ELF-1 (cell line): ENCODE measurements at regions not wholly inside any gene's neighbourhood (a gene's known extent, or its start where the extent isn't known, plus 50 kb on each side); places are given as distances from the start of the nearest gene placed in this dataset.

Source experiments
- DNase-seq: peaks from one replicate; pipeline ENCODE4 v3.0.0-alpha.2; 2016; ENCODE audit warnings: low read depth, low spot score

DNA sequence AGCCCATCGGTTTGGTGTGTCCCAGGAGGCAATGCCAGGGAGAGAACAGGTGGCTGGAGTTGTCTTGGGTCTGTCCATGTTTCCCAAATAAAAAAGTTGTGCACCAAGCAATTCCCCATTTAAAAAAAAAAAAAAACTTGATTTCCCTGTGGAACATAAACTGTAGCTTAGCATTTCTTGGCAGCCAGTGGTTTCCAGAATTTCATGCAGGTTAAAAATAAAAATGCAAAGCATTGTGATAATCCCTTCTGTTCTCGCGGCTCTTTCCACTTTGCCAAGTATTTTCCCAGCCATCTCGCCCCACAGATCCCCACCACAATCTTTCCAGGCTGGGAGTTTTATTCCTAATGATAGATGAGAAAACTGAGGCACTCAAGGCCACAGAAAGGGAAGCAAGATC lies 51.4 kb upstream of the MSX1 start:
- no peak for DNase-seq

DNA sequence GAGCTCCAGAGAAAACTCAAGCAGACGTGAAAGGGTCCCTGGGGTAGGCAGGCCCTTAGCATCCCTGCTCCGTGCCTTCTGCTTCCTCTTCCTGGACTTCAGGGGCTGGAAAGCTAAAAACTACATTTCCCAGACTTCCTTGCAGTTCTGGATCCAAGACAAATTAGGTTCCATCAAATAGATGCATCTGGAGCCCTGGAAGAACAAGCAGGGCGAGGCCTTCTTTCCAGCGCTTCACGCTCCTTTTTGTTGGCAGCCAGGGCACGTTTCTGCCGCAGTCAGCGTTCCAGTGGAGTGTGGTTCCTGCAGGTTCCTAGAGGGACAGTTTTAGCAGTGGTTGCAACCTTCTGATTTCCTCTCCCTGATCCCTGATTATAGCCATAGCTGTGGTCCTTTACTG lies 53.6 kb upstream of the MSX1 start:
- peak; percentile 24 for DNase-seq

DNA sequence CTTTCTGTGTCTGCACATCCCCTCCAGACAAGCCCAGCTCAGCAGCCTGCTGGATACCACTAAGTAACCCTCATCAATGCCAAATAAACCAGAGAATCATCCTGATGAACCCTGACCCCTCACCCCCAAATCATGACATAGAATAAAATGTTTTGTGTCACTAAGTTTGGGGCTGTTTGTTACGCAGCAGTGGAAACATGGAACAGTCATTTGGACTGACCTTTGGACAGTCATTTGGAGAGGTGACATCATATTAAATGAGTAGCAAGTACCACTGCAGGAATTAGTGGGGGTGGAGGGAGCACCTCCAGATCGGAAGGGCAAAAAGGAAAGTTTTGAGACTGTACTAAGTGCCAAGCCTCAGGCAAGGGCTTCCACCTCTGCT lies 55.6 kb upstream of the MSX1 start:
- no peak for DNase-seq

DNA sequence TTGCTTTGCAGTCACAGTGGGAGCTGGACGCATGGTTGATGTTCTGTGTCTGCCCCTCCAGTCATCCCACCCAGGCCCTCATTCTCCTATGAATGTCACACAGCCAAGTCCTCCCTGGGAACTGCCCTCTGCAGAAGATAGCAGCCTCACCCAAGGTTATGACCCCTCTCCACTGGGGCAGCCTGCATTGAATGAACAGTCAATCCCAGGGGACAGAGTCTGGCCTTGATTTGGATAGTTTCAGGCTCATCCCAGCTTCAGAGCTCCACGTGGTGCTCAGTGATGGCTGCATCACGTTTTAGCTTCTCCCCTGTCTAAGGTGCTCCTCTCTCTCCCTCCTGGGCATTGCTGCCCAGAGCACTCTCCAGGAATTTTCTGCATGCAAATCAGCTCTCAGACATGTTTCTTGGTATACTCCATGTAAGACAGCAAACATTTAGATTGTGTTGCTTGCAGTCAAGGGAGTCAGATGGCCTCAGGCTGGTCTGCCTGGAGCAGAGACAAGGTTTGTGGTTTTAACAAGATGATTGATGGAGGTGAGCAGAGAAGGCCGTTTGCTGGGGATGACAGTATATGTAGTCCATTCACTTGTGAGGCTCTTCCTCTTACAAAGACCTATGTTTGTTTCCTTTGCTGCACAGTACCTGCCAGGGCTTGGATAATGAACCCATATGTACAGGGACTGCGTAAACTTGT lies 56.1 kb upstream of the MSX1 start:
- peak; percentile 34 for DNase-seq

DNA sequence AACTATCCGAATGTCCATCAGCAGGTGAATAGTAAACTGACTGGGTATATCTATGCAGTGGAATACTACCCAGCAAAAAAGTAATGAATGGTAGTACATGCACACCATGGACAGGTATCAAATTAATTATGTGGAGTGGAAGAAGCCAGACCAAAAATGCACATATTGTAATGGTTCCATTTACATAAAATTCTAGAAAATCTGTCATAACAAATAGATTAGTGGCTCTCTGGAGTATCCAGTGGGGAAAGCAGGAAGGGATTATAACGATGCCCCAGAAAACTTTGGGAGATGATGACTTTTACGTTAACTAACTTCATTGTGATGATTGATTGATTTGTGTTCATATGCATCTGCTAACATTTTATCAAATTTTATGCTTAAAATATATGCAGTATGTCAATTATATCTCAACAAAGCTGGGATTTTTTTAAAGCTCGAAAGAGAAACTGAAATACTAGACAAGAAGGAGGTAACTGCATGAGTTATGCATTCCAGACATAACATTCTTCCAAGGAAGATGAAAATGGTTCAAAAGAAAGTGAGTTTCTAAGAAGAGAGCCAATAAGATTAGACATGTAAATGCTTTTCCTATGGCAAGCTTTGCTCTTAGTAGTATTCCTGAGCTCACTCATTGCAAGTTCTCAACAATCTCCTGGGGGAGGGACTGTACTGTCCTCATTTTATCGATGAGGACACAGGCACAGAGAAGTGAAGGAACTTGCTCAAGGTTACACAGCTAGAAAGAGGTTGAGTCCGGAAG lies 58.6 kb upstream of the MSX1 start:
- DNase-seq = no peak

DNA sequence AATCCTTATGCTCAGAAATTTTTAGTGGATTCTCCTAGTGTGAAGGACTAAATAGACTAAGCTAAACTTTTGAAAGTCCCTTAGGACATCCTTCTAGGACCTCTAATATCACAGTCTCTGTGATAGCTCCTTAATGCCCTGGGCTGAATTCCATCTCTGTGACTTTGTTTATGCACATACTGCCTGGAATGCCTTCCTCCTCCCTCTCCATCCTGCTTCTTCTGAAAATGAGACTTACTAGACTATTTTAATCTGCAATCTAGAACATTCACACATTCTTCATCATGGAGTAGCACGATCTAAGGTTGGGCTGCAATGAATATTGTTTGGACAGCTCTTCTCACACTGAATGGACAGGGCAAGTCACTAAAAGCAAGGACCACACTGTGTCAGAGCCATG lies 65.0 kb upstream of the MSX1 start:
- no peak for DNase-seq

DNA sequence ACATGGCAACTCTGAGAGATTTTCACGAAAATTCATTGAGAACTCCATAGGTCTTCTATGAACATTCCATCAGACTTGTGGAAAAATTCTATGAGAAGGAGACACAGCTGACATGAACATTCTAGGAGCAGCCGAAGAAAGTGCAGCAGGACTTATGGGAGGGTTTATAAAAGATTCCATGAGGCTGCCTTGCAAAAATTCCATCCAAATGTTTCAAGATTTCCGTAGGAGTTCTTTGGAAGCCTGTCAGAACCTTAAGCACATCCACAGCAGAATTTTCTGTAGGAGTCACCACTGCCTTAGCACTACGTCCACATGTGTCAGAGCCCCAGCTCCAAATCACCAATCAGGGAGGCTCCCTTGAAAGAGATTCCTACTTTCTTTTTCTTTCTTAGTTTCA lies 67.0 kb upstream of the MSX1 start:
- no peak for DNase-seq

DNA sequence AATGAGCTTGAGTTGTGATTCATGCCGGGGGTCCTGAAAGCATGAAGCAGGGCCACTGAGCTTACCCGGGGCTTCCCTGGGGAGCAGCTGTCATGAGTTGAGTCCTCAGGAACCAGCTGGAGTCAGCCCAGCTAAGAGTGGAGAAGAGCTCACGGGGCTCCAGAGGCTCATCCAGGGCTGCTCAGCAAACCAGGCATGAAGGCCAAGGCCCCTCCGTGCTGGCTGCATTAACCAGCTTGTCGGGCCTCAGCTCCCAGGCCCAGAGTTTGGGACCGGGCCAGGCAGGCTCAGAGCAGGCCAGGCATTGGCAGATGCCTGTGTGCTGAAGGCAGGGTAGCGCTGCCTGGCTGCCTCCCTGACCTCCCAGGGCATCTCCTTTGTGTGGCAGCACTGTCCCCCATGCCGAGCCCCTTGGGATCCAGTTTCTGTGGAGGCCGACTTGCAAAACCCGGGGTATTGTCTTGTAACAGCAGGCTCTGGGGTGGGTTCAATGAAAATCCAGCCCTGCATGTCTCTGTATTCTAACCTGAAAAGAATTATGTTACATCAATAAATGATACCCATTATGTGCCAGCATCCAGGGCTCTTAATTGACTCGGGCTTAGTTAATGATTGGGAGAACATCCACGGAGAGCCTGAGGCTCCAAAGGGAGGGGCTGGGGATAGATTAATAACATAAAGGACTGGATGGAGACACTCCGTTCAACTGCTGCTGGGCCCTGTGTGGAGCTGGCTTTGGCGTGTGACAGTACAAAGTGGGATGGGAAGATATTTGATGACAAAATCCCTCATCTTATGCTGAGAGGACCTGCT lies 68.0 kb upstream of the MSX1 start:
- DNase-seq = no peak

DNA sequence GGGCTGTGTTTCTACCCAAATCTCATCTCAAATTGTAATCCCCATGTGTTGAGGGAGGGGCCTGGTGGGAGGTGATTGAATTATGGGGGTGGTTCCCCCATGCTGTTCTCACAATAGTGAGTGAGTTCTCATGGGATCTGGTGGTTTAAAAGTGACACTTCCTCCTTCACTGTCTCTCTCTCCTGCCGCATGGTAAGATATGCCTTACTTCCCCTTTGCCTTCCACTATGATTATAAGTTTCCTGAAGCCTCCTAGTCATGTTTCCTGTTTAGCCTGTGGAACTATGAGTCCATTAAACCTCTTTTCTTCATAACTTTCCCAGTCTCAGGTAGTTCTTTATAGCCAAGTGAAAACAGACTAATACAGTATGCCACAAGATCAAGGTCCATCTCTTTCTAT lies 70.0 kb upstream of the MSX1 start:
- DNase-seq = no peak

DNA sequence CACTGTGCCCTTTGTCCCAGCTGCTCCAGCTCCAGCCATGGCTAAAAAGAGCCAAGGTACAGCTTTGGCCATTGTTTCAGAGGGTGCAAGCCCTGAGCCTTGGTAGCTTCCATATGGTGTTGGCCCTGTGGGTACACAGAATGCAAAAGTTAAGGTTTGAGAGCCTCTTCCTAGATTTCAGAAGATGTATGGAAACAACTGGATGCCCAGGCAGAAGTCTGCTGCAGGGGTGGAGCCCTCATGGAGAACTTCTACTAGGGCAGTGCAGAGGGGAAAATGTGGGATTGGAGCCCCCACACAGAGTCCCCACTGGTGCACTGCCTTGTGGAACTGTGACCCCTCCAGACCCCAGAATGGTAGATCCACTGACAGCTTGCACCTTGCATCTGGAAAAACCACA lies 70.9 kb upstream of the MSX1 start:
- DNase-seq = no peak

DNA sequence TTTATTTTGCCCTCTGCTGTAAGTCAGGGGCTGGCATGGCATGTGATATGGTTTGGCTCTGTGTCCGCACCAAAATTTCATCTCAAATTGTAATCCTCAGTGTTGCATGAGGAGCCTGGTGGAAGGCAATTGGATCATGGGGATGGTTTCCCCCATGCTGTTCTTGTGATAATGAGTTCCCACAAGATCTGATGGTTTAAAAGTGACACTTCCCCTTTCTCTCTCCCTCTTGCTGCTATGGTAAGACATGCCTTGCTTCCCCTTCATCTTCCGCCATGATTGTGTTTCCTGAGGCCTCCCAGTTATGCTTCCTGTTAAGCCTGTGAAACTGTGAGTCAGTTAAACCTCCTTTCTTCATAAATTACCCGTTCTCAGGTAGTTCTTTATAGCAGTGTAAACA lies 72.0 kb upstream of the MSX1 start:
- no peak for DNase-seq

DNA sequence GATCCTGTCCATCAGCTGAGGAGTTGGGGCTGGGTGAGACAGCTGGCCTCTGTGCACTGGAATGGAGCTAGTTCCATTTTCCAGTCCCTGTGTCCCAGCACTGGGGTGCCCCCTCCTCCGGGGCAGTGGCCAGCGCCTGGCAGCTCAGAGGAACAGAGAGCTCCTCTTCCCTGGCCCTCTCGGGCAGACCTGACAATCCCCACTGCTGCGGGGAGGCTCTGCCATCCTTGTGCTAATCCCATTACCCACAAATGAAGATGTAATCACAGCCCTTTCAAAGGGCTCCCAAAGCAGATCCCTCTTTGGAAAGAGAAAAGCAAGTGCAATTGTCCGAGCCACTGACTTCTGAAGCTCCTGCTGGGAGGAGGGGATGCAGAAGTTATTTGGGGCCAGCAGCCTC lies 75.1 kb upstream of the MSX1 start:
- peak; percentile 23 for DNase-seq

DNA sequence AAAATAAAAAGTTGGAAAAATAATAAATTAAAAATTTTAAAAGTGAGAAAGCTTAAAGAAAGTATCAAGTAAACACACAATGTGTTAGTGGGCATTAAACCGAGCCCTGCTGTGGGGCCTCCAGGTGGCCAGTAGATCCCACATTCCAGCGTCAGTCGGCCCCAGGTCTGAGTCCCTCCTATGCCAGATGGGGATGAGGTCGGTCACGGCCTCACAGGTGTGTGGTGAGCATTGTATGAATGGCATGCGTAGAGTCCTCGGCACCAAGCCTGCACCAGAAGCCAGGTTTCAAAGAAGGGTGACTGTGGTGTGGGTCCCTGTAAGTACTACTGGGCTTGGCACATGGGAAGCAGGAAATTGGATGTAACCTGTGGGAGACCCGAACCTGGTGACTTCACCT lies 75.6 kb upstream of the MSX1 start:
- no peak for DNase-seq

DNA sequence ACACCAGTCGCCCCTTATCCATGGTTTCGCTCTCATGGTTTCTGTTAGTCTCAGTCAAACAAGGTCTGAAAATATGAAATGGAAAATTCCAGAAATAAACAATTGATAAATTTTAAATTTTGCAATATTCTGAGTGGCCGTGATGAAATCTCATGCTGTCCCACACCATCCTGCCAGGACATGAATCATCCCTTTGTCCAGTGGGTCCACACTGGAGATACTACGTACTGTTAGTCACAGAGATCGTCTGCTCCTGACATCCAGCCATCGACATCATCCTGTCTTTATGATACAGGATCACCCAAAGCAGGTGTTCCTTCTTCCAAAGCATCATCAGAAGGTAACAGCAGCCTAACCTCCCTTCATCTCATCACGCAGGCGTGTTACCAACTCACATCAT lies 76.5 kb upstream of the MSX1 start:
- no peak for DNase-seq

DNA sequence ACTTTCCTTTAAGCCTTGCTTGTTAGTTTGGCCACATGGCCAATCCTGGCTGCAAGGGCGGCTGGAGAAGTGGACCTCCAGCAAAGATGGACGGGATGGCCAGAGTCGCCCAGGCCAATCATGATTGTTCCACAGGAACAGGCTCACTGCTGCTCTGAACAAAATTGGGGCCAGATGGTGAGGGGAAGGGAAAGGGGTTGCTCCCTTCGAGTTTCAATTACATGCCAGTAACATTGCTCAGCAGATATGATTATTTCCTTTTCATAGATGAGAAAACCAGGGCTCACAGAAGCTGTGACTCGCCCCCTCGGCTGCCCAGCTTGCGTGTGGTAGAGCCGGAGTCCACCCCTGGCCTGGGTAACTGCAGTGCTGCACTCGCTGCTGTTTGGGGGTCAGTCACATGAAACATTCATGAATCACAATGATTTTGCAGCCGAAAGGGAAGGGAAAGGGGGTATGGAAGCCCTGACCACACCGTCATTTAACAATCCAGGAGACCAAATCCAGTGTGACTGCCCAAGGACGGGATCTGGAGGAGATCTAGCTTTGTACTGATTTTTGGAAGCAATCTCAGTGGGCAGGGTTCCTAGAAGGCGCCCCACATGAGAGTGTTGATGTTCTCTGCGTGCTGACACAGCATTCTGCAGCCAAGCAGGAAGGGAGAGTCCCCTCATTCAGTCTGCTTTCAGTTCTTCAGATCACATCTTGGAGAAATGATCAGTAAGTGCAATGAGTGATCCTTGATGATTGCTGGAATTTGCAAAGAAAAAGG lies 77.3 kb upstream of the MSX1 start:
- DNase-seq = no peak

DNA sequence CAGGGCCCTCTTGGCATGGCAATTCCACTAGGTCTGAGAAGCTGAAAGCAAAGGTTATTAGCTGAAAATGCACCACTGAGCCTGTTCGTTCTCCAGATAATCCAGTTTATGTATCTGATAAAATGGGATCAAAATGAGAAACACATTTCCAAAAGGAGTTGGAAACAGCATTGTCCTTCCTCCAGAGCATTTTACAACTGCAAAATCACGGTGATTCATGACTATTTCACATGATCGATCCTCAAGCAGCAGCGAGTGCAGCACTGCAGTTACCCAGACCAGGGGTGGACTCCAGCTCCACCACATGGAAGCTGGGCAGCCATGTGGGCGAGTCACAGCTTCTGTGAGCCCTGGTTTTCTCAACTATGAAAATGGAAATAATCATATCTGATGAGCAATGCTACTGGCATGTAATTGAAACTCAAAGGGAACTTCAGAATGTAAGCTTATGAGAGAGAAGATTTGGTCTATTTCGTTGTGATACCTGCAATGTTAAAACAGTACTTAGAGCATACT lies 78.7 kb upstream of the MSX1 start:
- no peak for DNase-seq

DNA sequence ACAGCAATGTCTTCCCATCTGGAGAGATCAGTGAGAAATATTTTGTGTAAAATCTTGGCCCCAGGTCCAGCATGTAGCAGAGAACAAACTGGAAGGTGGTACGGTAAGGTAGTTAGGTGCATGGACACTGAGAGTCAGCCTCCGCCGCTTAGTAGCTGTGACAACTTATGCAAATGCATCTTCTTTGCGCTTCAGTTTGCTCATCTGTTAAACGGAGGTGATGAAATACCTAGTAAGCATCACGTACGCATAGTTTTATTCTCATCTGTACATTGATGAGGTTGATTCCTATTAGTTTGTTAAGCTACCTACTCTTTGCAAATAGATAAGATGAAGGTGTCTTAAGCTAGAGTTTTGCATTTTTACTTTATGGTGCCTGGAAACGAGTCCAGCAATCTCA lies 80.0 kb upstream of the MSX1 start:
- no peak for DNase-seq

DNA sequence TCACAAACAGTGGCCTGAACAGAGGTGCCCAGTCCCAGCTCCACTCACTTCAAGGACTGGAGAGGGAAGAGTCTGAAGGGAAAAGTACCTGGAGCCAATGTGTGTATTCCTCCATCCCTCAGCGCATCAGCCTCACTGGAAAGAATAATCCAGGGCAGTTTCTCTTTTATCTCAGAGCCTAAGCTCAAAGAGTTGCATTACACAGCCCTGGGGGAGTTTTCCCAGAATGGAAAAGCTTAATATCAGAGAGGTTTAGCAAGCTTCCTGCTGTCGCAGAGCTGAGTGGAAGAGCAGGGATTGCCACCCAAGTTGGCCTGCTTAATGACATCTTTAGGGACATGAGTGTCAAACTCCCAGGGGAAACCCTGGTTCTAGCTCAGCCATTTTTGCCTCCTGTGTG lies 80.4 kb upstream of the MSX1 start:
- no peak for DNase-seq

DNA sequence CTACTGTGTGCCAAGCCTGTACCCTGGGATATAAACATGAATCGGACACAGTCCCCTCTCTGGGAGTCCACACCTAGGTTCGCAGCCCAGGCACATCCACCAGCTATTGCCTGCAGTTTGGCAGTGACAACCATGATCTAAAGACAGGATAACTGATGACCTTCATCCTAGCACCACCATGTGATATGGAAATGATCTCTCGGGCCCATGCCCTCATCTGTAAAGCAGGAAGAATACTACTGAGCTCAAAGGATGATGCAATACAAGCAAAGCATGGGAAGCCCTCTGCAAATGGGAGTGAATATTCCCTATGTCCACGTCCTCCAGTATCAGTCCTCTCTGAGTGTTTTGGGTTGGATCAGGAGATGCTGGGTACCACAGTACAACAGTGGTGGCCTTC lies 80.9 kb upstream of the MSX1 start:
- DNase-seq = no peak

DNA sequence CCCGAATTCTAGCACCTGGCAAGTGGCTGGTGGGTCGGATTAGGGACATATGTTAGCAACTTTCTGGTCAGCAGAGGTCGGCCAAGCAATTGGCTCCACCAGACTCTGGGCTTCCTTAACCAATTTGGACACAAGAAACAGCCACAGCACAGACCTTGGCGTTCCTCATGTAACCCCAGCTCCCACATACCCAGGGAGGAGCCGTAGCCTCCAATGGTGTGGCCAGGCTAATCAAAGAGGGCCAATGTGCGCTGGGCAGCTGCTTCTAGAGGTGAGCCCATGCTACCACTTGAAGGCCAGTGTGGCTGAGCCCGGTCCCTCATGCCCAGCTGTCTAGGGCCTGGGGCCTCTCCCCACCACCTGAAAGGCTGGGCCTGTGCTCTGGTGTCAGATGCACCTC lies 82.5 kb upstream of the MSX1 start:
- DNase-seq = no peak

DNA sequence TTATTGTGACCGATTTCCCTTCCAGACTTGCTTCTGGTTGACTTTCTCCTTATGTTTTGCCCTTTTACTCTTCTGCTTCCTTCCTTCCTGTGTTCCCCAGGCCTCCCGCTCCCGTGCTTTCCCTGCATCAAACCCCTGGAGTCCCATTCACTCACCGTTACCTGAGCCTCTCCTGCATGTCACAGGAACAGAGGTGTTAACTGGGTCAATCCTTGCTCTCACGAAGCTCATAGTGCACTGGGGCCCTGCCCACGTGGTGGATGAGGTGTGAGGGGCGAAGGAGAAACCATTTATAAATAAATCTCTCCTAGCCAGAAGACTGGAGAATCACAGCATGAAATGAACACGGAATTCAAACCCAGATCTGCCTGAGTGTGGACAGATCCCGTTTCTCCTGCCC lies 83.1 kb upstream of the MSX1 start:
- DNase-seq = no peak

DNA sequence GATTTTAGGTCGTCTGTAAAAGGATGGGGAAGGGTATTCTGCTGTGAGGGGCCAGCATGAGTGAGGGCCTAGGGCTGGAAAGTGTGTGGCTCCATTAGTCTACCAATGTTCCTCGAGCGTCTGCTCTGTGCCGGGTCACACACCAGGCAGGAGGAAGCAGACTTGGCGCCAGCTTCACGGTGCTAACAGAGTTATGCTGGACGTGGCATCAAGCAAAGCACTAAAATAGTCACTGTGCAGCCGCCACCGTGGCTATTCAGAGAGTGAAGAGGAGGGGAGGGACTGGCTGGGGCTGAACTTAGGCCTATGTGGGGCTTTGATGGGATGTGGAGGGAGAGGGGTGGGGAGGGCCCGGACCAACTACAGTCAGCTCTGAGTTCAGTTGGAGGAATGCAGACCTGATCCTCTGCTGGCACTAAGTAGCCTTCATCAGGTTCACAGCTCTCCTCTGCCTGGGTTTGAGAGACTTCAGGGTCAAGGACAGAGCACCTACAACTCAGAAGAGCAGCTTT lies 83.9 kb upstream of the MSX1 start:
- DNase-seq = no peak
